Hepatocyte (in vitro differentiated cells): ENCODE measurements at regions not wholly inside any gene's neighbourhood (a gene's known extent, or its start where the extent isn't known, plus 50 kb on each side); places are given as distances from the start of the nearest gene placed in this dataset.

ENCODE experiments used
- DNase-seq: peaks from one replicate; pipeline ENCODE4 v3.0.0-alpha.2; 2016; ENCODE audit warnings: low spot score
- H2AFZ ChIP-seq: fragments of 200-600 bp; sonication (generic); 2 replicates; pipeline ENCODE4 v1.6.0; 2016; ENCODE audit warnings: antibody characterized with exemption, mild to moderate bottlenecking
- H3K27ac ChIP-seq: fragments of 200-600 bp; sonication (generic); 2 replicates; pipeline ENCODE4 v1.5.1; 2016; ENCODE audit warnings: mild to moderate bottlenecking
- H3K27me3 ChIP-seq: fragments of 200-600 bp; sonication (generic); 2 replicates; pipeline ENCODE4 v1.6.1; 2016
- H3K36me3 ChIP-seq: fragments of 200-600 bp; sonication (generic); replicated peaks from 2 replicates; pipeline ENCODE4 v1.5.1; 2016; ENCODE audit warnings: low read depth; ENCODE audit not compliant: insufficient read depth
- H3K4me1 ChIP-seq: fragments of 200-600 bp; sonication (generic); 2 replicates; pipeline ENCODE4 v1.5.1; 2016; ENCODE audit warnings: mild to moderate bottlenecking, moderate library complexity; ENCODE audit not compliant: insufficient read depth
- H3K4me2 ChIP-seq: fragments of 200-600 bp; sonication (generic); 2 replicates; pipeline ENCODE4 v1.6.0; 2016
- H3K4me3 ChIP-seq: fragments of 200-600 bp; sonication (generic); 2 replicates; pipeline ENCODE4 v1.5.1; 2016; ENCODE audit warnings: mild to moderate bottlenecking
- H3K79me2 ChIP-seq: fragments of 200-600 bp; sonication (generic); 2 replicates; pipeline ENCODE4 v1.6.0; 2017; ENCODE audit warnings: mild to moderate bottlenecking
- H3K9me2 ChIP-seq: fragments of 200-600 bp; sonication (generic); replicated peaks from 2 replicates; pipeline ENCODE4 v1.6.0; 2017; ENCODE audit warnings: mild to moderate bottlenecking; ENCODE audit not compliant: insufficient read depth
- H3K9me3 ChIP-seq: fragments of 200-600 bp; sonication (generic); 2 replicates; pipeline ENCODE4 v1.5.1; 2016; ENCODE audit warnings: low read depth, mild to moderate bottlenecking
- H4K20me1 ChIP-seq: fragments of 200-600 bp; sonication (generic); 2 replicates; pipeline ENCODE4 v1.6.0; 2016; ENCODE audit warnings: mild to moderate bottlenecking; ENCODE audit not compliant: insufficient read depth, poor library complexity, severe bottlenecking
- EZH2 ChIP-seq: fragments of 200-600 bp; sonication (generic); IDR thresholded peaks from 2 replicates; pipeline ENCODE4 v1.6.1; 2016; ENCODE audit warnings: antibody characterized with exemption, mild to moderate bottlenecking, borderline replicate concordance
- EZH2phosphoT487 ChIP-seq: fragments of 200-600 bp; sonication (generic); IDR thresholded peaks from one replicate; pipeline ENCODE4 v1.6.1; 2018; ENCODE audit warnings: antibody characterized with exemption, mild to moderate bottlenecking, low read depth, moderate library complexity; ENCODE audit not compliant: unreplicated experiment, severe bottlenecking
- WGBS: methylation state at CpG from one replicate; pipeline ENCODE4 v1.1.6; 2016; ENCODE audit warnings: low lambda C conversion rate; ENCODE audit errors: missing lambda C conversion rate; 5-methylcytosine and 5-hydroxymethylcytosine counted together
- TF ChIP-seq, protein P1 (sequence below): fragments of 200-600 bp; sonication (generic); IDR thresholded peaks from 2 replicates; pipeline ENCODE4 v1.5.1; 2016; ENCODE audit warnings: antibody characterized with exemption, mild to moderate bottlenecking; ENCODE audit not compliant: poor library complexity

DNA sequence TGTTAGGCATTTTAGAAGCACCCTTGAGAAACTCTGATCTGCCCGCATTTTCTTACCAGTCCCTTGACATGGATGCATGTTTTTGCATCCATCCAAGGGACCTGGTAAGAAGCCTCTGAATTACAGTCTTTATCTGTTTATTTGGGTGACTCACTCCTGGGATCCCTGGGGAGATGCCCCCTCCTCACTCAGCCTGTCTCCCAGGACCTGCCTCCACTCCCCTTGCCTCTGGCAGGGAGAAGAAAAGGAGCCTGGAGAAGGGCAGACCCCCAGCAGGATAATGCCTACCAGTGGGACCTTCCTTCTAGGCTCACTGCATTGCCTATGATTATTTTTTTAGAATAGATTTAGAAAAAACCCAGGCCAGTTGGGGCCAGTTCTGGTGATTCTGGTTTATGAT lies 329.4 kb downstream of the PTTG2 start:
- 100% methylated on average over 1 of the region's 1 CpG for WGBS
- H3K4me1 ChIP-seq, result no peaks in the 10 kb centered on the region
- no peak for DNase-seq
- no peaks in the 10 kb centered on the region for H3K36me3 ChIP-seq
- H3K4me2 ChIP-seq, result no peak overlapping the region
- no peaks in the 10 kb centered on the region for H3K27me3 ChIP-seq
- H4K20me1 ChIP-seq, result no peaks in the 10 kb centered on the region
- no peaks in the 10 kb centered on the region for H3K9me2 ChIP-seq
- H2AFZ ChIP-seq, result no peak overlapping the region
- H3K9me3 ChIP-seq, result peaks cover 6% of the 10 kb centered on the region
- H3K79me2 ChIP-seq, result no peaks in the 10 kb centered on the region
- no peak for TF ChIP-seq EZH2phosphoT487
- no peak for TF ChIP-seq EZH2
- TF ChIP-seq, protein P1, sequence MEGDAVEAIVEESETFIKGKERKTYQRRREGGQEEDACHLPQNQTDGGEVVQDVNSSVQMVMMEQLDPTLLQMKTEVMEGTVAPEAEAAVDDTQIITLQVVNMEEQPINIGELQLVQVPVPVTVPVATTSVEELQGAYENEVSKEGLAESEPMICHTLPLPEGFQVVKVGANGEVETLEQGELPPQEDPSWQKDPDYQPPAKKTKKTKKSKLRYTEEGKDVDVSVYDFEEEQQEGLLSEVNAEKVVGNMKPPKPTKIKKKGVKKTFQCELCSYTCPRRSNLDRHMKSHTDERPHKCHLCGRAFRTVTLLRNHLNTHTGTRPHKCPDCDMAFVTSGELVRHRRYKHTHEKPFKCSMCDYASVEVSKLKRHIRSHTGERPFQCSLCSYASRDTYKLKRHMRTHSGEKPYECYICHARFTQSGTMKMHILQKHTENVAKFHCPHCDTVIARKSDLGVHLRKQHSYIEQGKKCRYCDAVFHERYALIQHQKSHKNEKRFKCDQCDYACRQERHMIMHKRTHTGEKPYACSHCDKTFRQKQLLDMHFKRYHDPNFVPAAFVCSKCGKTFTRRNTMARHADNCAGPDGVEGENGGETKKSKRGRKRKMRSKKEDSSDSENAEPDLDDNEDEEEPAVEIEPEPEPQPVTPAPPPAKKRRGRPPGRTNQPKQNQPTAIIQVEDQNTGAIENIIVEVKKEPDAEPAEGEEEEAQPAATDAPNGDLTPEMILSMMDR, result no peak
- H3K27ac ChIP-seq, result no peak overlapping the region
- no peak overlapping the region for H3K4me3 ChIP-seq

DNA sequence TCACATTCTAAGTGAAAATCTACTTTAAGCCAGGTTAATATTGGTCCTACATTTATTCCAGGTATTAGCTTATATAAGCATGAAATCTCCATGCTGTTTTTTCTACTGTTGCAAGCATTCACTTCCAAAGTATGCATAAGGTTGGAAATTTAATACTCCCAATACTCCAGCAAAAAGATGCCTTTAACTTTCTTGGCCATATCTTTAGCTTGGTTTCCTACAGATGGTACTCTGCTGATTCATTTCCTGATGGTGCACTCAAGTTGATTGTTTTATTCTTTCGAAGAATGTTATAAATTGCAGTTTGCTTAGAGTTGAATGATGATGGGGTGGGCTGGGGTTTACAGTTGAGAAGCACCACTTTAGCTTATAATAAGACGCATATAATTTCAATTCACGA lies 330.2 kb downstream of the PTTG2 start:
- WGBS, result 88% methylated on average over 3 of the region's 3 CpGs
- no peaks in the 10 kb centered on the region for H3K9me2 ChIP-seq
- H2AFZ ChIP-seq, result no peak overlapping the region
- TF ChIP-seq, protein P1, result no peak
- TF ChIP-seq EZH2phosphoT487, result no peak
- no peak for TF ChIP-seq EZH2
- no peaks in the 10 kb centered on the region for H4K20me1 ChIP-seq
- no peak for DNase-seq
- no peak overlapping the region for H3K27ac ChIP-seq
- no peaks in the 10 kb centered on the region for H3K27me3 ChIP-seq
- H3K79me2 ChIP-seq, result no peaks in the 10 kb centered on the region
- H3K4me3 ChIP-seq, result no peak overlapping the region
- H3K4me2 ChIP-seq, result no peak overlapping the region
- H3K4me1 ChIP-seq, result no peaks in the 10 kb centered on the region
- no peaks in the 10 kb centered on the region for H3K36me3 ChIP-seq
- H3K9me3 ChIP-seq, result peaks cover 6% of the 10 kb centered on the region

DNA sequence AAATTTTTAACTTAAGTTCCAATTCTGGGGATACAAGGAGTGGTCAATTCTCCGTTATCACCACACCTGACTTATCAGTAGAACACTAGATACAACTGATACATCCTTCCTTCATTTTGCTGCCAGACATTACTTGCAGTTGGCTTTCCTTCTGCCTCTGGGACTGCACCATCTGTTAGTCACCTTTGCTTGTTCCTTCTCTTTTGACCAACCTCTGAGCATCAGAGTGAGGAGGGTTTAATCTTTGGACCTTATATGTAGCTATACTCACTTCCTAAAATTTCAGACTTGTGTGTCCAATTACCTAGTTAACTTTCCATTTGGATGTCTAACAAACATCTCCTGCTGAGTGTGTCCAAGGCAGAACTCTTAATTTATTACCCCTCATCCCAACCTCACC lies 330.7 kb downstream of the PTTG2 start:
- Histone ChIP-seq H3K27me3 (no peaks in the 10 kb centered on the region), H3K79me2 (no peaks in the 10 kb centered on the region), H3K4me2 (no peak overlapping the region), H4K20me1 (no peaks in the 10 kb centered on the region), H3K9me2 (no peaks in the 10 kb centered on the region), H3K36me3 (no peaks in the 10 kb centered on the region), H3K27ac (no peak overlapping the region), H3K4me1 (no peaks in the 10 kb centered on the region), H3K9me3 (peaks cover 6% of the 10 kb centered on the region), H2AFZ (no peak overlapping the region), H3K4me3 (no peak overlapping the region)
- TF ChIP-seq EZH2, result no peak
- no peak for TF ChIP-seq EZH2phosphoT487
- TF ChIP-seq, protein P1, result no peak
- 91% methylated on average over 1 of the region's 1 CpG for WGBS
- no peak for DNase-seq

DNA sequence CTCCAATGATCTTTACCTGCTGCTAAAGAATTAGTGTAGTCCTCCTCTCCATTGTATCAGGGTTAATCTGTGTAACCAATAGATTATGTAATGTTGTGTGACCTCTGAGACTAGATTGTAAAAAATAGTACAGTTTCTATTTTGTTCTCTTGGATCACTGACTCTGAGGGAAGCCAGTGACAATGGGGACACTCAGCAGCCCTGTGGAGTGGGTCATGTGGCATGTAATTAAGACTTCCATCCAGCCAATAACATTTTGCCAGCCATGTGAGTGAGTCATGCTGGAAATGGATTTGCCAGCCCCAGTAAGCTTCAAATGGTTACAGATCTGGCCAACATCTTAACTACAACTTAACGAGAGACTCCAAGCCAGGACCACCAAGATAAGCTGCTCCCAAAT lies 332.3 kb downstream of the PTTG2 start:
- H2AFZ ChIP-seq, result no peak overlapping the region

More for the DNA sequence above, 332.3 kb downstream of the PTTG2 start:
- DNase-seq, result no peak
- H4K20me1 ChIP-seq, result no peaks in the 10 kb centered on the region
- H3K4me1 ChIP-seq, result no peaks in the 10 kb centered on the region
- 63% methylated on average over 1 of the region's 1 CpG for WGBS
- no peaks in the 10 kb centered on the region for H3K9me2 ChIP-seq
- no peaks in the 10 kb centered on the region for H3K36me3 ChIP-seq
- peaks cover 6% of the 10 kb centered on the region for H3K9me3 ChIP-seq
- H3K27ac ChIP-seq, result no peak overlapping the region
- H3K4me2 ChIP-seq, result no peak overlapping the region
- H3K27me3 ChIP-seq, result no peaks in the 10 kb centered on the region
- H3K4me3 ChIP-seq, result no peak overlapping the region
- TF ChIP-seq EZH2 (no peak), EZH2phosphoT487 (no peak)
- TF ChIP-seq, protein P1, result no peak
- no peaks in the 10 kb centered on the region for H3K79me2 ChIP-seq
